ENCODE measurements at regions not wholly inside any gene's neighbourhood (a gene's known extent, or its start where the extent isn't known, plus 50 kb on each side); places are given as distances from the start of the nearest gene placed in this dataset.
A peak's percentile ranks its signal among the peaks of the same experiment; 100 is the strongest.

DNA sequence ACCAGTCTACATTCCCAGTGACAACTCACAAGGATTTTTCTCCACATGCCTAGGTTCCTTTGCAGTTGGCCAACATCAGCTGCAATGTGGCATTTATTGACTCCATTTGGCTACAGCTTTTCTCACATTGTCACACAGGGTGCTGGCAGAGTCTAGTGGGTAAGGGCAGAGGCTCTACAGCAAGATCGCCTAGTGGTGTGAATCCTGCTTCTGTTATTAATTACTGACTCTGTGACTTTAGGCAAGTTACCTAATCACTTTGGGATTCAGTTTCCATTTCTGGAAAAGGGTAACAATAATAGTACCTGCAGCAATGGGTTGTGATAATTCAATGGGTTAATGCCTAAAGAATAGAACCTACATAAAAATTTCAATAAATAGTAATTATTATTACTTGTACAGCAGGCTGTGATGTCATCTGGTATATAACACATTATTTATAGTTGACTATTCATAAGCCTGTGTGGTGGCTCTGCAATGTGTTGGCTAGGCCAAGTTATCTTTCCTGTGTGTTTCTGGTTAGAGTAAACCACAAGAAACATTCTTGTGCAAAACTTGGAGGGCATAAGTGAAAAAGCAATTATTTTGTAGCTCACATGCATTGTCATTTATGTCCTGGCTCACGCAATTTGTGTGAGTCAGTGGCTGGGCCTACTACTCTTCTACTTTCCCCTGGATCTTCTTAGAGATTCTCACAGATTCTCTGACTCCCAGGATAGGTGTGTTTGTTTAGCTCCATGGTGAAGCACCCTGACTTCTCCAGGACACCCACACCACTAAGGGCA lies 59.5 kb downstream of the PTGS2 start:
- no peak for DNase-seq

DNA sequence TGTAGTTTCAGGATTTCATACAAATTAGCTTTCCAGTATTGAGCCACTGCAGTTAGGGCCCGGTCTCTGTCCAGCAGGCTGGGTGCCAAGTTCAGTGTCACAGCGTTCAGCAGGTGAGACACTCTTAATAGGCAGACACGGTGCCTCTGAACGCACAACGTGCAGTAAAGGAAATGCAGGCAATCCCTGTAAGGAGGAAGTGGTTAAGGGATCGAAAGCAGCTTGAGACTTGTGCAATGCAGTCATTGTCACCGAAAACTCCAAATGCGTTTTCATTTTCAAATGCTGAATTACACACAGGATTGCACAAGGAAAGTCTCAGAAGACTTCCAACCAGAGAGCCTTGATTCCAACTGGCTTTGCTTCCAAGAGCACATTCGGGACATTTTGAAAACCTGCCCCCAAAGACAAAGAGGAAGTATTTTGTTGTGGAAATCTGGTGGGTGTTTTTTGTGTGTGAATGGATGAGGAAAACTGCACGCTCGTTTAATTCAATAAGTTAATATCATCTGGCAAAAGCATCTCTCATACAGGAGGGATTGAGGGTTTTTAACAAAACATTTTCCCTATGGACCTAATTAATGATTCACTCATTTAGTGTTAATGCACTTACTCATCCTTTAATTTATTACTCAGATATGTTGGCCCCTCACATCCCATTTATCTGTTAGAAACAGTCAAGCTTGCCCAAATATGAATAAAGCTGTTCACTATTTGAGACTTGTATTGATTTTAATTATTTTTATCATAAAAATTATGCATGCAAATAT lies 61.6 kb downstream of the PTGS2 start:
- DNase-seq = peak; percentile 50

DNA sequence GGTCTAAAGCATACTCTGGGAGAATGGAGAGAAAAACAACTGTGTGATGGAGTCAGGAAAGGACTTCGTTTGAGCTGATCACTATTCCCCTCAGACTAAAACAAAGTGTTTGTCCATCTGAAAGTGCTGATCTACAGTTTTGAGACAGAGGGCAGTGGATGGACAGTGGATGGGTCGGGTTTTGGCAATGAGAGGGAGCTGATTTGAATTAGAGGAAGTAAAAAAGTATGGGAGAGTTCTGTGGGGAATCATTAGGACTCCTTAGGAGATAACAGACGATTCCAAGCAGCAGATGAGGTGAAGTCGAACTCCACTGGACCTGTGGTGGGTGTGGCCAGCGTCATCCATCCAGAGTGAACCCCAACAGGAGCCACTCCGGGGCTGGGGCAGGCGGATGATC lies 62.3 kb downstream of the PTGS2 start:
- DNase-seq = no peak

- DNase-seq = no peak
Measured at GRCh38 chr1:186616511-186616910, 63.7 kb downstream of the PTGS2 start.

DNA sequence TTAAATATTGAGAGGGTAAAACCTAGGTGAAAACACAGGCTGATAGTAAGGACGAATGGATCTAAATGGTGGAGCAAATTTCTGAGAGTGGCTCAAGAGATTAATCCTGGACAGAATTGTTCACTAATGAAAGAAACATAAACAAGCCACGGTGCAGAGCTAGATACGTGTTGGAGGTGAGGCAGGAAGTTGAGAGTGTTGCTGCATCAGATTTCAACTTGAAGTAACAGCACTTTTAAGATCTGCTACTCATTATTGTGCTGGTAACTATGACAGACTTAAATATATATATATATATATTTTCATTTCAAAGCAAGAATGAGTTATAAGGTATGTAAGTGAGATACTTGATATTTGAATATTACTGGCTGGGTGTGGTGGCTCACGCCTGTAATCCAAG lies 64.9 kb downstream of the PTGS2 start:
- DNase-seq = no peak

GRCh38 chr1:186611156-186611555 lies 69.1 kb downstream of the PTGS2 start:
- no peak for DNase-seq

DNA sequence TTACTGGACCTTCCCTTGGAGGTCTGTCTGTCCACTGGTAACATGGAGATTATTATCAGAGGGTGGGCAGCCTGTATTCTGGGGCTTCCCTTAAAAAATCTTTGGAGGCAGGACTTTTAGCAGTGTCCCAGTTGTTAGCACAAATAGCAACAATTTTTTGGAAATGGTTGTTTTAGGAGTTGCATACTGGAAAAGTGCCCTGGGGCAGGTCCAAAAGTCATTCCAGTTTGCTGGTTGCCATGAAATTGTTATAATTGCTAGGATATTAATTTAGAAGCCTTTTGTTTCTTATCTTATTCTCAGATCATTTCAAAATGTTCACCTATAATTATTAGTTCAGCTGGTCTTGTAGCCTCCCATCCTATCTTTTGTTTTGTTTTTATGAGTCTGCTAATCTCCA lies 71.0 kb downstream of the PTGS2 start:
- no peak for DNase-seq

- DNase-seq = peak; percentile 28
Measured at GRCh38 chr1:186605762-186606350, 74.4 kb downstream of the PTGS2 start.

DNA sequence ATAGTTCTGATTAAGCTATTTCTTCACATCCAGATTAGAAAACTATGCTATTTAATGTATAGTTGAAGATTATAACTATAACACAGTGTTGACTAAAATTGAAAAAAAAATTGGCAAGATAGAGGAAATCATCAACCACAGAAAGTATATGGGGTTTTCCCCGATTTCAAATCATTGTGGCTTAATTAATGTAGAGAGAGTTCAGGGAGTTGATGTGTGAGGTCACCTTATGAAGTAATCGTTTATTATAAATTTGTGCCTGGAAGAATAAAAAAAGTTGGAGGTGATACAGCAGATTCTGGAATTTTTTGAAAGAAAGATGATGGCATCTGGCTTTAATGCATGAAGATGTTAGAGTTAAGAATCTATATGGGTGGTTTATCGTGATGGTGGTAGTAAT lies 84.3 kb downstream of the PTGS2 start:
- no peak for DNase-seq

- no peak for DNase-seq
Measured at GRCh38 chr1:186578325-186579016, 101.8 kb downstream of the PTGS2 start.

DNA sequence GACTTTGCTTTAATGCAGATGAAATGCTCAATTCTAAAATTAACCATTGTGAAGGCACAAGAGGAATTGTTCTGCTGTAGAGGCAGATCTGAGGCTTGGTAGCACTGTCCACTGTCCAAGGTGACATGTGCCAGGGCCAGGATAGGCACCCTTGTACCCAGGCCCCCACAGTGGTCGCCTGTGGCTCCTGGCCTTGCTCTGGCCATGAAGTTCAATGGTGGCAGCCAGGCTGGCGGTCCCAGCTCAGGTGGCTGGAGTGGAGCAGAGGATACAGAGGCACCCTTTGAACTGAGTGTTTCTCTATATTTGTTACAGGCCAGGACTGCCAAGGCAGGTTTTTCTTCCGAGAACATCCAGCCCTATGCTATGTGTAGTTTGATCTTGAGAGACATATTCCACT lies 102.6 kb downstream of the PTGS2 start:
- no peak for DNase-seq

DNA sequence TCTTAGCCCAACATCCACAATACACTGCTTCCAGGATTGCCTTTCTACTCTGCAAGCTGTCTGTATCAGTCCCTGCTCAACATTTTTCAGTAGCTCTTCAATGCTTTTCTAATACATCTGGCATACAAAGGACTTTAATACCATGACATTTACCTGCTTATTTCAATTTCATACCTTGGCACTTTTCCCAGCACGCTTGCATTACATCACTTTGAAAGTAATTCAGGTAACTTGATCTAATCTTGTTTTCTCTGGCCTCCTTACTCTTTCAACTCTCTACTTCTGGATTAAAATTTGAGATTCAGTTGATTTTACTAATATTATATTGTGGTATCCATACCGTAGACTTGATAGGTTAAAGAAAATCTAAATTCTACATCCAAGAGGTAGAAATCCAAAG lies 103.0 kb downstream of the PTGS2 start:
- DNase-seq = no peak

DNA sequence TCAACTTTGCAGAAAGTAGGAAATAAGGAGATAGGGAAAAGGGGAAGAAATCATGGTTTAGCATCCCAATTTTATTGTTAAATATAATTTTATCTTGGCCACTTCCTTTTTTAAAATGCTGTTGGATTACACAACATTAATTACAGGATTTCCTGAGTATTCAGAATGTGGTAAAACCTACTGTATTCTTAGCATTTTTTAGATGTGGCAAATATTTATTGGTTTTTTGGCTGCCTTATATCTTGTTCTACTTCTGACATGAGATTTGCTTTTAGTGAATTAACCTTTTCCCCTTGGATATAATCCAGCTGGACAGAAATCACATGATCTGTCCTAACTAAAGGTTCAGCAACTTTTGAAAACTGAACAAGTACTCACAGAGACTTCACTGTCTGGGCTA lies 104.9 kb downstream of the PTGS2 start:
- DNase-seq = no peak

GRCh38 chr1:186574926-186575325 lies 105.3 kb downstream of the PTGS2 start:
- no peak for DNase-seq

DNA sequence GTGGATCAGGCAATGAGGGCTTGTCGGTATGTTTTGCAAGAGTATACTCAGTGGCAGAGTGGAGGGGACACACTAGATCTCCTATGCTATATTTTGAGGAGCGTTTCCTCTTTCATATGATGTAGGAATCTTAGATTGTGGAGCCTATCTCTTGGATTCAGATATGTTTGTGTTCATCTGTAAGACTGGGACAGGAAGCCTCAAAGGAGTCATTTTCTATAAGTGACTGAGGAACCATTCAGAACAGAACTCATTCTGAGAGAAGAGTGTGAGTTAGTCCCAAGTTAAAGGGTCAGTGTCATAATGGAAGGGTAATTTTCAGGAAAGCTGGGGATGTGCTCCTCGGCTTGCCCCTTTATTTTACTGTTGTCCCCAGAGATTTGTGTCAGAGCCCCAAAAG lies 107.7 kb downstream of the PTGS2 start:
- no peak for DNase-seq

DNA sequence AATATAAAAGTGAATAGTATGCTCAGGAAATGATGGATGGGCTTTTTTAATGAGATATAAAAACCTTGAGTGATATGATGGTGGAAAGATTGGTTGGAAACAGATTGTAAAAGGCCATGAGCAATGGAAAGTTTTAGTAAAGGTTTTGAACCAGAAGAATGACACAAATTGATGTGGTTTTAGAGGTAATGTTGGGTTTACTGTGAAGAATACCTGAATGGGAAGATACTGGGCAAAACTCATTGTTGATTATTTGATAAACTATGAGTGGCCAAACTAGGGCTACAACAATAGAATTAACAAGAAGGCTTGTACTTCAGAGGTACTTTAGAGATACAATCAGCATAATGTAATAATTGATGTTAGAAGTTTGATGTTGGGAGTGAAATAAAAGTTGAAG lies 108.5 kb downstream of the PTGS2 start:
- DNase-seq = no peak

DNA sequence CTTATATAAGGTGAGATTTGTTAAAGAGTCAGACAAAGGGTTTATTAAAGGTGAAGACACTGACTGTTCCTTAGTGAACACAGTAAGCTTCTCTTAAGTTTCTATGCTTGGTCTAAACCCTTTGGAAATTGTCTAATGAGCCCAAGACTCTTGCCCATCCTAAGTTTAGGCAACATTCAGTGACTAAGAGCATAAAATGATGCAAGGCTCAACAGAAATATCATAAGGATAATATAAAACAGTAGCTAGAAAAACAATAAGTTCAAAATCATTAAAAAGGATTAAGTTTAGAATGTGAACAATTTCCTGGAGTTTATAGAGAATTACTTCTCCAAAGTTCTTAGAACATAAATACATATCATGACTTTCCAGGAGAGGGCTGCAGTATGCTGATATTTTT lies 108.9 kb upstream of the PDC start:
- DNase-seq = no peak

GRCh38 chr1:186568221-186568620 lies 107.3 kb upstream of the PDC start:
- no peak for DNase-seq

DNA sequence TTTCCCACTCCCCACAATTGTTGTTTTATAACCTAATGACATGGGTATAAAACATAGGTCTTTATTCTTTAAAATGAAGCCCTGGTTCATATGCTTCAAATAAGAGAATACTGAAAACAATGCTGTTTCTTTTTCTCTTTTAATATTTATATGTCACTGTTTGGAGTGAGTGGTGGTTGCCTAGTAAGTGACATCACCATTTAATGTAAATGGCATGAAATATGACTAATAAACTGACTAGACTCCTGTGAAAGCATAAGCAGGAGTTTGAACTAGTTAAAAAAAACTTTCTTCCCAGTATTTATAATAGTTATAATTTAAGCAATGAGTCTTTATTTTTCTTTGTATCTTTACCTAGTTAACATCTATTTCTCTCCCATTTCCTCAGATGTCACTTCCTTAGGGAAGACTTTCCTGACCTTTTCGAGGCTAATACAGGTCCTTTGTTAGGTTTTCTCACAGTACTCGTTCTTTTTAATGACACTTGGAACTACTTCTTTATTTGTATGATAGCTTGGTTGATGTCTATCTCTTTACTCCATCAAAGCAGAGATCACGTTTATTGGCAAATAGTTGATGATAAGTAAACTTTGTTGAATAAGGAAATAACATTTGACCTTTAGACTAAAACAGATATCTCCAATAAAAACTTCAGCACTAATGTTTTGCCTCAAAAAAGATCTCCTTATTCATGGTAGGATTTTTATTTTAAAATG lies 105.4 kb upstream of the PDC start:
- no peak for DNase-seq

GRCh38 chr1:186564582-186564981 lies 103.7 kb upstream of the PDC start:
- no peak for DNase-seq

- DNase-seq = no peak
Measured at GRCh38 chr1:186559601-186560116, 98.7 kb upstream of the PDC start.

- no peak for DNase-seq
Measured at GRCh38 chr1:186557147-186557777, 96.3 kb upstream of the PDC start.
